ENCODE measurements at regions not wholly inside any gene's neighbourhood (a gene's known extent, or its start where the extent isn't known, plus 50 kb on each side); places are given as distances from the start of the nearest gene placed in this dataset.

DNA sequence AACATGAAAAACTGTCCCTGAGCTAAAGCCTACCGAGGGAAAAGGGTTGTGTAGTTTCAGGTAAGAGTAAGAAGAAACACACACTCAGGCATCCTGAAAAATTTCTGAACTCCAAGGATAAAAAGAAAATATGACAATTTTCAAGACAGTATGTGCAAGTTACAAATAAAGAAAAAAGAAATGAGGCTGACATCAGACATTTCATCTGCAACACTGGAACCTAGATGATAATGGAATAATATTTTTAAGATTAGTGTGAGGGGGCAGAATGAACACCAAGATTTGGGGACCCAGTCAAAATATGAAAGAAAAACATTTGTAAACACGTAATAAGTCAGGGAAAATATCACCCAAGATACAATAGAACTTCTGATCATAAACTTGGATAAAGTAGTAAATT lies 135.9 kb upstream of the PSMD7 start:
- no peaks in the 10 kb centered on the region for H3K36me3 ChIP-seq
- DNase-seq (ENCODE audit: extremely low spot score in 2 of 2) = no peak
- H3K27me3 ChIP-seq = no peaks in the 10 kb centered on the region
- H3K9me3 ChIP-seq = peaks cover 5% of the 10 kb centered on the region
- intact Hi-C loops (cut with DNase I) = no loop called here
- H3K4me3 ChIP-seq = no peak overlapping the region
- no peaks in the 10 kb centered on the region for H3K4me1 ChIP-seq
- TF ChIP-seq, protein P1, sequence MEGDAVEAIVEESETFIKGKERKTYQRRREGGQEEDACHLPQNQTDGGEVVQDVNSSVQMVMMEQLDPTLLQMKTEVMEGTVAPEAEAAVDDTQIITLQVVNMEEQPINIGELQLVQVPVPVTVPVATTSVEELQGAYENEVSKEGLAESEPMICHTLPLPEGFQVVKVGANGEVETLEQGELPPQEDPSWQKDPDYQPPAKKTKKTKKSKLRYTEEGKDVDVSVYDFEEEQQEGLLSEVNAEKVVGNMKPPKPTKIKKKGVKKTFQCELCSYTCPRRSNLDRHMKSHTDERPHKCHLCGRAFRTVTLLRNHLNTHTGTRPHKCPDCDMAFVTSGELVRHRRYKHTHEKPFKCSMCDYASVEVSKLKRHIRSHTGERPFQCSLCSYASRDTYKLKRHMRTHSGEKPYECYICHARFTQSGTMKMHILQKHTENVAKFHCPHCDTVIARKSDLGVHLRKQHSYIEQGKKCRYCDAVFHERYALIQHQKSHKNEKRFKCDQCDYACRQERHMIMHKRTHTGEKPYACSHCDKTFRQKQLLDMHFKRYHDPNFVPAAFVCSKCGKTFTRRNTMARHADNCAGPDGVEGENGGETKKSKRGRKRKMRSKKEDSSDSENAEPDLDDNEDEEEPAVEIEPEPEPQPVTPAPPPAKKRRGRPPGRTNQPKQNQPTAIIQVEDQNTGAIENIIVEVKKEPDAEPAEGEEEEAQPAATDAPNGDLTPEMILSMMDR (IDR thresholded peaks at IDR 0.05) = no peak
- TF ChIP-seq POLR2A (IDR thresholded peaks at IDR 0.05) = no peak
- TF ChIP-seq POLR2AphosphoS5 (IDR thresholded peaks at IDR 0.05; ENCODE audit: insufficient read depth in 1 of 2, low read depth in 1 of 2) = no peak
- H3K27ac ChIP-seq = no peak overlapping the region

DNA sequence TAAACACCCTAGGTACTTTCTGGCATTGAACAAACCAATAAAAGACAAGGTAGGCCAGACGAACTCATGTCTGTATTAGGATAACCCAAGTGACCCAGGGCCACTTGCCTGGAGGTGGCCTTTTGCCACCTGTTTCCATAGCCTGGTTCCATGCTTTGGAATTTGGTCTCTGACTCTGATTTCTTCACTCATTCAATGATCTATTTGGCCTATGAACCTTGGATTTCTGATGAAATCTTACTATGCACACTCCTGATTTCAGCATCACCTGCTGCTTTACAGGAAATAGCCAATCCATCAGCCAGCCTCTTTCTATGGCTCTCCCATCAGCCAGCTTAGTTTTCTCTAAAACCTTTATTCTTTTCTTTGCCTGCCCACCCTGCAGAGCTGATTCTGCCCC lies 142.8 kb upstream of the PSMD7 start:
- Histone ChIP-seq H3K27ac (no peak overlapping the region), H3K27me3 (no peaks in the 10 kb centered on the region), H3K4me1 (no peaks in the 10 kb centered on the region), H3K36me3 (no peaks in the 10 kb centered on the region), H3K9me3 (no peaks in the 10 kb centered on the region), H3K4me3 (no peak overlapping the region)
- intact Hi-C loops (cut with DNase I) = no loop called here
- DNase-seq (ENCODE audit: extremely low spot score in 2 of 2) = no peak
- no peak for TF ChIP-seq POLR2A (IDR thresholded peaks at IDR 0.05)
- TF ChIP-seq POLR2AphosphoS5 (IDR thresholded peaks at IDR 0.05; ENCODE audit: insufficient read depth in 1 of 2, low read depth in 1 of 2) = no peak
- TF ChIP-seq, protein P1 (IDR thresholded peaks at IDR 0.05) = no peak

DNA sequence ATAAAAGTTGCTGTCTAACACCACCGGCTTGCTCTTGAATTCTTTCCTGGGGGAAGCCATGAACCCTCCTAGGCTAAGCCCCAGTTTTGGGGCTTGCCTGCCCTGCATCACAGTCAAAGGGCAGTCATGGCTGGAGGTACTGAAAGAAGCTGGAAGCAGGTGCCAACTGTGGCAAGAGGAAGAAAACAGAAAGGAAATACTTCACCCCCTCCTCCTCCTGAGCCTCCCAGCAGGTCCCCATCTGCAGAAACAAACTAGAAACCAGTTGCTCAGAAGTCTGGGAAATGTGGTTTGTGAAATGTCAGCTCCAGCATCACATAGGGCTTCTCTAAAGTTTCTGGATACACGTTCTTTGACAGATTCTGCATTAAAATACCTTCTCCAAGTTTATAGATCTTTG lies 150.0 kb upstream of the PSMD7 start:
- no peaks in the 10 kb centered on the region for H3K36me3 ChIP-seq
- H3K27me3 ChIP-seq = no peaks in the 10 kb centered on the region
- intact Hi-C loops (cut with DNase I) = no loop called here
- no peak overlapping the region for H3K27ac ChIP-seq
- TF ChIP-seq, protein P1 (IDR thresholded peaks at IDR 0.05) = no peak
- TF ChIP-seq POLR2AphosphoS5 (IDR thresholded peaks at IDR 0.05; ENCODE audit: insufficient read depth in 1 of 2, low read depth in 1 of 2) = no peak
- no peak for TF ChIP-seq POLR2A (IDR thresholded peaks at IDR 0.05)
- no peaks in the 10 kb centered on the region for H3K9me3 ChIP-seq
- no peak for DNase-seq (ENCODE audit: extremely low spot score in 2 of 2)
- no peaks in the 10 kb centered on the region for H3K4me1 ChIP-seq
- H3K4me3 ChIP-seq = no peak overlapping the region

DNA sequence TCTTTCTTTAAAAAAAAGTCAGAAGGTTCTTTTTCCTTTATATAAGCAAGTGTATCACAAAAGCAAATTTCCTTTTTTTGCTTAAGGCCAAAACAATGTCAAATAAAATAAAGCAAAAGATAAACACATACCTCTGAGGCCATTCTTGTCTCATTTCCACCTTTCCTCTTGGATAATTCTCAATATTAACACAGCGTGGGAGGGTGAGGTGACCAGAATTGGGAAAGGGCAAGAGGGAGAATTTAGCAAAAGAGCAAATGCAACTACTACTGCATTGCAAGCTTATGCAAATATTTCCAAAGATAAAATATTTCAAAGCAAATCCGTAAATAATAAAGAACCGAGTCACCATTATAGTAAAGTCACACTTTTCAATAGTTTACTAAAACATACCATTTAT lies 153.4 kb upstream of the PSMD7 start:
- intact Hi-C loops (cut with DNase I) = no loop called here
- TF ChIP-seq POLR2AphosphoS5 (IDR thresholded peaks at IDR 0.05; ENCODE audit: insufficient read depth in 1 of 2, low read depth in 1 of 2) (no peak), POLR2A (IDR thresholded peaks at IDR 0.05) (no peak)
- TF ChIP-seq, protein P1 (IDR thresholded peaks at IDR 0.05) = no peak
- no peak for DNase-seq (ENCODE audit: extremely low spot score in 2 of 2)
- no peak overlapping the region for H3K4me3 ChIP-seq
- no peaks in the 10 kb centered on the region for H3K4me1 ChIP-seq
- H3K9me3 ChIP-seq = no peaks in the 10 kb centered on the region
- no peaks in the 10 kb centered on the region for H3K27me3 ChIP-seq
- H3K27ac ChIP-seq = no peak overlapping the region
- H3K36me3 ChIP-seq = no peaks in the 10 kb centered on the region

DNA sequence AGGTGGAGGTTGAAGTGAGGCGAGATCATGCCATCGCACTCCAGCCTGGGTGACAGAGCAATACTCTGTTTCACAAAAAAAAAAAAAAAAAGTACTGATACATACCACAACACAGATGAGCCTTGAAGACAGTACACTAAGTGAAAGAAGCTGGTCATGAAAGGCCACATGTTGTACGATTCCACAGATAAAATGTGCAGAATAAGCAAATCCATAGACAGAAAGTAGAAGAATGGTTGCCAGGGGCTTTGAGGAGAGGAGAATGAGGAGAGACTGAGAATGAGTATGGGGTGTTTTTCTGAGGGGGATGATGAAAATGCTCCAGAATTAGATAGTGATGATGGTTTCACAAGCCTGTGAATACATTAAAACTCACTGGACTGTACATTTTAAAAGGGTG lies 155.6 kb upstream of the PSMD7 start:
- Histone ChIP-seq H3K36me3 (no peaks in the 10 kb centered on the region), H3K4me1 (no peaks in the 10 kb centered on the region), H3K27ac (no peak overlapping the region), H3K4me3 (no peak overlapping the region), H3K9me3 (no peaks in the 10 kb centered on the region), H3K27me3 (no peaks in the 10 kb centered on the region)
- intact Hi-C loops (cut with DNase I) = no loop called here
- DNase-seq (ENCODE audit: extremely low spot score in 2 of 2) = no peak
- TF ChIP-seq, protein P1 (IDR thresholded peaks at IDR 0.05) = no peak
- TF ChIP-seq POLR2A (IDR thresholded peaks at IDR 0.05) (no peak), POLR2AphosphoS5 (IDR thresholded peaks at IDR 0.05; ENCODE audit: insufficient read depth in 1 of 2, low read depth in 1 of 2) (no peak)

Data from vagina (tissue), 2 donors.